GM21723 (cell line): ENCODE measurements at regions not wholly inside any gene's neighbourhood (a gene's known extent, or its start where the extent isn't known, plus 50 kb on each side); places are given as distances from the start of the nearest gene placed in this dataset.

Source experiments
- ATAC-seq: cut with Tn5 transposase; IDR thresholded peaks from one replicate; pipeline ENCODE4 v1.9.1; 2021; ENCODE audit warnings: mild to moderate bottlenecking, moderate library complexity; ENCODE audit not compliant: unreplicated experiment

DNA sequence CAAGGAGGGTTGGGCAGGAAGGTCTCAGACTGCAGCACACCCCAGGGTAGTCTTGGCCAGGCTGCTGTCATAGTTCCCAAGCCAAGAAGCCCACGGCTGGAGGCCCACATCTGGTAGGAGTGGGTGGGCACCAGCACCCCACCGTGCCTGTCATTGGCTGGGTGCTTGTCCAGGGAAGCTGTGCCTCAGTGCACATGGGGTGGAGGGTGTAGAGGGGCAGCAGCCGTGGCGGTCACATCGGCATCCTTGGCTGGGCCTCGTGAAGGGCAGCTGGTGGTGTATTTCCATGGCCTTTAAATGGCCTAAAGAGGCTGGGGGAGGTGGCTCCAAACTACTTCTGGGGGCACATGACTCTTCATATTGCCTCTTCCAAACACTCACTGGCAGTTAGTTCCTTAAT lies 119.6 kb upstream of the USP24 start:
- no peak for ATAC-seq

DNA sequence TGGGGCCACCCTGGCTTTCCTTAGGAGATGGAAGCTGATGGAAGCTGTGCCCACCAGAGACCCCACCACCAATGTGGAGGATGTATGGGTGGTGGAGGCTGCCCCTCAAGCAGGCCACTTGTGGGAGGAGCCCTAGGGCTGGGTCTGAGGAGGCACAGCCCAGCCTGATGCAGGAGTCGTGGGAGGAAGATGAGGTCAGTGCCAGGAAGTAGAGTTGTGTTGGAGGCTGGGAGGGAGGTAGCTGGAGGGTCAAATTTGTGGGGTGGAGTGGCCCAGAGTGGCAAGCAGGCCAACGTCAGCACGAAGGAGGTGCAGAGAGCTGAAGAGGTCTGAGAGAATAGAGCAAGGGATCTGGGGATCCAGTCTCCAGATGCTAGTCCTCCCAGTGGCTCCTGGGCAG lies 119.0 kb upstream of the USP24 start:
- no peak for ATAC-seq

DNA sequence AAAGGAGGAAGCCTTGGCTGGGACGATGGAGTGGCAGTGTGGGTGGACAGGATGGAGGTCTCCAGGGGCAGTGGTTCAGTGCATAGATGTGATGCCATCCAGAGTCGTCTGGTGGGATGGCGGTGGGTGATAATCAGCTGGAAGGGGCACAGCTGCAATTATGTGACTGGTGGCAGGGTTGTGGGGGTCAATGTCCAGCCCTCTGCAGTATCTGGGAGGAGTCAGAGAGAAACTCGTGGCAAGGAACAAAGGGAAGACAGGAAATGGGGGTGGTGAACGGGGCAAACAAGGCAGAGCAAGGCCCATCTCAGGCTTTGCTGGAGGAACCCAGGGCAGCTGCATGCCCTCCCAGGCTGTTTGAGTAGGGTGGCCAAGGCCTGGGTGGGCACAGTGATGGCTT lies 118.3 kb upstream of the USP24 start:
- no peak for ATAC-seq

GRCh38 chr1:55331351-55331750 lies 116.2 kb upstream of the USP24 start:
- ATAC-seq = no peak

DNA sequence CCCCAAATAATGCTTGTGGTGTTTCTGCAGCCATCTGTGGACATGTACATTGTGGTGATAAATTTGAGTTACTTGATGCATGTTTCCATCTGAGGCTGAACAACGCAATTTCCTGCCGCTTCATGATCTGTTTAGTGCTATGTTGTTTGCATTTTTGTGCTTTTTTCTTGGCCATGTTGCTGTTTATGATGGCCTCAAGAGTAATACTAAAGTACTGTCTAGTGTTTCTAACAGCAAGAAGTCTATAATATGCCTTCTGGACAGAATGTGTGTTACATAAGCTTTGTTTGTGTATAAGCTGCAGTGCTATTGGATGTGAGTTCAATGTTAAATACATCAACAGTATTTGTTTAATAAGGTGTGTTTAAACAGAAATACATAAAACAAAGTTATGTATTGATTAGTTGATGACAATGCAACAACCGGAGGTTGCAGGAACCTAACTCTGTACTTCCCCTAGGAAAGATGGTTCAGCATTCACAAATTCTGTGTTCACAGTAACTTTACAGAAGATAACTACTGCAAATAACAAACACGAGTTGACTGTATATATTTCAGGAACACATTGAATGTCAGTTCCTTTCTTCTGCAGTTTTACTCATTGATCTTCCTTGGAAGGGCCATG lies 114.8 kb upstream of the USP24 start:
- no peak for ATAC-seq

DNA sequence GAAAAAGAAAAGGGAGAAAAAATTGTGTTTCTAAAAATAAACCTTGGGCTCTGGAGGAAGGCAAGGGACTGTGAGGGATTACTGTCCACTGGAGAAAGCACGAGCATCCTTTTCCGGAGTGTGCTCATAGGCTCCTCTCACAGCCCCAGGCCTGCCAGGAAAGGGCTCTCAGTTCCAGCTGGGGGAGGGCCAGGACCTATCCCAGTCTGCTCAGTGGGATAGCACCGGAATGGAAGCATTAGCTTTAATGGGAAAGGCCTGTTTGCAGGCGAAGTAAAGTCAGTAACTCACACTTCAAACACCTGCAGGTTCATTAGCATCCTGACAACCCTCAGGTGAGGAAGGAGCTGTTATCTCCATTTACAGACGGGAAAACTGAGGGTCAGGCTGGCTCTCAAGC lies 113.9 kb upstream of the USP24 start:
- no peak for ATAC-seq

DNA sequence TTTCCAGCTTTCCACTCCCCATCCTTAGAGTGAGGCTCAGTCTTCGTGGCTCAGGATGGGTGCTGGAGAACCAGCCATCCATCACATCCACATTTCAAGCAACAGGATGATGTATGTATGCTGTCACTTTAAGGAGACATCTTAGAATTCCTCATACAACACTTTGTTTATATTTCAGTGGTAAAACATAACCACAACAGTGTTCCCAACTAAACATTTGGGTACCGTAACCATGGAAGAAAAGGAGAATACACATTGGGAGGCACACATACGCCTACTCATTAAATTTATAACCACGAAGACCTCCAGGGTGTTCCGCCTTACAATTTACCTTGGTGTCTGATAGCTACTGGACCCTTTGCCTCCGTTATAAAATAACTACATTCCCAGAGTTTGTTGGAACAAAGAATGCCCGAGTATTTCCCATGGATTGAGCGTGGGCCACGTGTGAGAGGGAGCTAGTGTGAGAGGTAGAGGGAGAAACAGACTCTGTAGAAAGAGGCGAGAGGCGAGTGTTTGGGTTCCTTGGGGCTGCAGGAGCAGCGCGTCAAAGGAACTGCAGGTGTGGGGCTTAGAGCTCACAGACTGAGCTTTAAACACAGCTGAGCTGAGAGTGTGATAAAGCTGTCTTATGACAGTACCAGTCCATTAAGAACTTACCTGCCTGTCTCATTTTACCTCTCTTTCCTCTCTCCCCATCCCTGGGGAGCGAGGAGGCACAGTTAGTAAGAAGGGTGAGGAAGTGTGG lies 111.5 kb upstream of the USP24 start:
- ATAC-seq = no peak

DNA sequence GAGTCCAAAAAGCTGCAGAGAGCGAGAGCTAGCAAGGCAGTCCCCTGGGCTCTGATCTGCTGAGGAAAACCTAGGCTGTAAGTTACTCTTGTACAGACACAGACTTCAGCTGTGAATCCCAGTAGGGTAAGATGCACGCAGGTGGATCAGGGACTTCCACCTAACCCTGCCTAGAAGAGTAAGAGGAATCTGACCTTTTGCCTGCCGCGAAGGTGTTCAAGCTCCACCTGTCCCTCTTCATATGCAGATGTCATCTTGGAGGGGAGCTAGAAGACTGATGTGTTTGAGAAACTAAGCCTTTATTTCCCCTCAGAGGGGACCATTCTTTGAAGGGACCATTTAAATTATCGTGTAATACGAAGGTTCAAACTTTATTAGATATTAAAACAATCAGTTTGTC lies 108.6 kb upstream of the USP24 start:
- ATAC-seq = no peak

GRCh38 chr1:55322842-55323241 lies 107.7 kb upstream of the USP24 start:
- no peak for ATAC-seq

- no peak for ATAC-seq
These were observed 106.8 kb upstream of the USP24 start for GRCh38 chr1:55321942-55322341.

DNA sequence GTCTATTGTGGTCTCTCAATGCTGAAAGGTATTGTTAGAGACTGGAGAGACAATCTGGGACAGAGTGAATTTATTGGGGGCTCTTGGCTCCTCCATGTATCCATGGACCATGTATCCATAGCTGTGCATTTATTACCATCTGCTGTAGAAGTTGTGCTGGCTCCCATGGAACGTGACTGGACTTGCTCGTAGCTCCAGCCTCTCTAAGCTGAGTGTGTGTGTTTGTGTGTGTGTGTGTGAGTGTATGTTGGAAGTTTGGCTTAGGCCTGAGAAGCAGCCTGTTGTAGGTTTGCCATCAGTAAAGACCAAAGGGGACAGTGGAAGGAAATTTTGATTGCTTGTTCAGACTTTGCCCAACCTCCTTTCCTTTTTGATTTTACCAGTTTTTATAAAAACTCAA lies 105.7 kb upstream of the USP24 start:
- no peak for ATAC-seq

DNA sequence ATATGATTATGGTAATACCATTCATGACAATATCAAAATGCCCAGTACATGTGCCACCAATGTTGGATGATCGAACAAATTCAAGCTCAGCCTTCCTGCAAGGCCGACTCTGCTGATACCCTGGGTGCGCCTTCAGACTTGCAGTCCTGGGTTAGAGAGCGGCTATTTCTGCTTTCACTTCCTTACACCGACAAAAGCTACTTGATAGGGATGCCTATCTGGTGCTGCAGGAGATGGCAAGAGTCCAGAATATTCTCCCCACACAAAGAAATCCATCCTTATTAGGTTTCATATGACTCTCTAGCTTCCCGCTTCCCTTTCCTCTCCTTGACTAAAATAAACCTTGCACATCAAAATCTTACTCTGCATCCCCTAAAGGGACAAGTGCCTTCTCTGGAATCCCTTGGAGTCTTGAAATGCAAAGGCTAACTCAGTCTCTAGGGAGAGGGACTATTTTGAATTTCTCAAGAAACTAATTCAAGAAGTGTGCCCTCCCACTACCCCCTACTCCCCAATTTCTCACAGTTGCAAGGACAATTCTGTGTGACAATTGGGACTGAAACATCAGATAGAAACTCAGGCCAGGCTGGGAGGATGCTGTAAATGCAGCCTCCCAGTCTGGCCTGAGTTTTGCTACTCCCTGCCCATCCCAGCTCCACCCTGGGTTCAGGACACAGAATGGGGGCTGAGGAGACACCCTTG lies 103.1 kb upstream of the USP24 start:
- ATAC-seq = no peak

- ATAC-seq = no peak
These were observed 102.5 kb upstream of the USP24 start for GRCh38 chr1:55317673-55318072.

- no peak for ATAC-seq
These were observed 101.9 kb upstream of the USP24 start for GRCh38 chr1:55316947-55317662.

DNA sequence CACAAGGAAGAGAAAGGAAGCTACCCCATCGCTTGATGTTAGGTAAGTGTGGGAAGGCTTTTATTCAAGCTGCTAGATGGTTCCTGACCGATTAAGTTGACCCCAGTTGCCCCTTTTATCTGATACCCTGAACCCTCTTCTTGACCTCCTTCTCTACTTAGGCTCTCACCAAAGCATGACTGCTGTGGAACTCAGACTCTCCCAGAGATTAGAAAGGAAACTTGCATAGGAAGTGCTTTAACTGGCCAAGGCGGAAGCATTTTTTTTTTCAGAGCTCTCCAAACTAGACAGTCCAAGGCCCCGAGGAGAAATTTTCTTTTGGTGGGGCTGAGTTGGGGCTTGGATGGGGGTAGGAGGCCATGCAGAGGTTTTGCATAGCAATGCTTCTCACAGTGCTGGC lies 101.3 kb upstream of the USP24 start:
- no peak for ATAC-seq

DNA sequence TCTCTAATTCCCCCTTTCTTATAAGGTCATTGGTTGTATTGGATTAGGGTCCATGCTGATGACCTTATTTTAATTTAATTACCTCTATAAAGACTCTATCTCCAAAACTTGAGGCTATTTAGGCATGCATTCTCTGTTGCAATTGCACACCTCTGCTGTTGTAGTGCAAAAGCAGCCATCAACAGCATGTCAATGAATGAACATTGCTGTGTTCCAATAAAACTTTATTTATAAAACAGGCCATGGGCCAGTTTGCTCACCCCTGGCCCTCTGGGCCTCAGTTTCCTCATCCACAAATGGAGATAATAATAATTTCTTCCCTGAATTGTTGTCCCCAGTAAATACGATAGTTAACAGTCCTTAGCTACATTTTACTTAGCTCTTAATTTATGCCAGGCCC lies 100.4 kb upstream of the USP24 start:
- ATAC-seq = no peak

DNA sequence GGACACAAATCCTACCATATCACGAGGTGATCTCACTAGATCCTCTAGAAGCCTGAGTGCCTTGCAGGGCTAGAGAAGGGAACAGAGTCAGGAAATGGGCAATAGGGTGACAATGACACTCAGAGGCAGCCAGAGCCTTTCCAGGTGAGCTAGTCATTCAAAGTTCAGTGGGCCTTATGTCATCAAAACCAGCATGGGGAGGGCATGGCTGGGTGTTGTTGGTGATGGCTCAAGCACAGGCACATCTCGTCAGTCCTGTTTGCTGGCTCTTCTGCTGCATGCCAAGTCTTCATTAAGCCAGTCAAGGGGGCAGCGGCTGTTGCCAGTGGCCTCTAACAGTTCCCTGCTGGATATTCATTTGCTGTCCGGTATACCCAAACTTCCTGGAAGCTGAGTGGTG lies 99.6 kb upstream of the USP24 start:
- ATAC-seq = no peak

DNA sequence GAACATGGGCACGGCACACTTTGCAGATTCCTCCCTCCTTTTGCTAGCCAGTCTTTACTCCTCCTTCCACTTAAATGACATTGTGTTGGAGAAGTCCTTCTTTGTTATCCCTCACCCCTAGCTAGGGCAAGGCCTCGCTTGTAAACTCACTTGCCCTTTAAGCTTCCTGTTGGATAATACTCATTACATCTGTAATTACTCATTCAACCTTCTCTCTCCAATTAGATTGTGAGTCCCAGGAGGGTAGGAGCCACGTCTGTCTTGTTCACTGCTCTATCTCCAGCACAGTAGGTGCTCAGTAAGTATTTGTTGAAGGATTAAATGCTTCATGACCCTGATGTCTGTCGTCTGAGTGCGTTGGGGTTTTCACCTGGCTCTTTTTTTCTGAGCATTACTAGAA lies 98.7 kb upstream of the USP24 start:
- no peak for ATAC-seq

- ATAC-seq = no peak
These were observed 96.8 kb upstream of the USP24 start for GRCh38 chr1:55311979-55312378.

- ATAC-seq = no peak
These were observed 96.0 kb upstream of the USP24 start for GRCh38 chr1:55311057-55311641.

DNA sequence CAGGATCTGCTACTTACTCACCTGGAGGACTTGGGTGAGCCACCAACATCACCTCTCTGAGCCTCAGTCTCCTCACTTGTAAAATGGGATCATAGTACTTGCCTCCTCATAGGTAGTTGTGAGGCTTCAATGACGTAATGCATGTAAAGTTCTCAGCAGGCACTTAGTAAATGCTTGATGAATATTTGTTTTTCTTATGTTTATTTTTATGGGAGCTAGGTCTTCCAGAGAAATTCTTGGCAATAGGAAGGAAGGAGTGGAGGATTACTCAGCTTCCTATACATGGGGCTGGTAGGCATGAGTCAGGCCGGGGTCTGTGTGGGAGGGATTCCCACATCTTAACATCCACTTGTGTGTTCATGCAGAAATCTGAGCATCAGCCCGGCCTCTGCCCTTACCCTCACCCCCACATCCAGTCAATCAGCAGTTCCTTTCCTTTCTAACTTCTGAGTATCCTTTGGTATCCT lies 95.4 kb upstream of the USP24 start:
- ATAC-seq = no peak
